ENCODE measurements at regions not wholly inside any gene's neighbourhood (a gene's known extent, or its start where the extent isn't known, plus 50 kb on each side); places are given as distances from the start of the nearest gene placed in this dataset.

DNA sequence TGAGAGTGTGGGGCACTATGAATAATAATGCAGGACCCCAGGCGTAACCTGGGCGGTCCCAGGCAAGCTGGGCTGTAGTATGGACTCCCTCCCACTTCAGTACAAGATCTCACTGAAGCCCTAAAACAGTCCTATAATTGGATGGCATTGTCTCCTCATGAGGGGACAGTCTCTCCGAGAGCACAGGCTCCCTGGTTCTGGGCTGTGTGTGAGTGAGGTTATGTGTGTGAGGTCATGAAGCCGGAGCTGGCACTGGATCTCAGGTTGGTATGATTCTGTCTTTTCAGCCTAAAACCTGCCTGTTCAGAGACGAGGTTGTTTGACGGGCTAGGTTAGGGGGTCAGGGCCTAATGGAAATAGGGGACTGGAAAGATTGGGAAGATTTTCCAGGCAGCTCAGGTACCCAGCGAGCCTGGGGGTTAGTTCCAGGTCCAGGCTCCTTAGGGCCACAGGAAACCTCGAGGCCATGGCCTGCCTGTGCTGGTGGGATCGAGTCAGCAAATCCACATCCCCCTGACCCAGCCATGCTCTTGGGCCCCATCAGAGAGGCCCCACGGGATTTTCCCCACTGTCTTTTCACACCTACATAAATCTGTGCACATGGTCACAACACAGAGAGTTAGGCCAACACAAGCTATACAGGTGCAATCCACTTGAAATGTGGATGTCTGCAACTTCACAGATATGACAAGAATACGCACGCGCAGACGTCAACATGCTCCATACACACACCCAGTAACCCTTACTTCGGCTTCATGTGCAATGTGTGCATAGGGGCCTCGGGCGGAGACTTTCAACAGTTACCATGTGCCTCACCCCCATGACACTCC lies 94.8 kb downstream of the INHBB start:
- H3K9me3 ChIP-seq, result no peaks in the 10 kb centered on the region
- no peaks in the 10 kb centered on the region for H3K27me3 ChIP-seq
- H3K4me1 ChIP-seq, result peaks cover 7 to 9% of the 10 kb centered on the region in 2 donors
- H3K27ac ChIP-seq, result no peak overlapping the region
- intact Hi-C loops (cut with DNase I; ENCODE audit: low total_unique reads), result no loop called here
- H3K36me3 ChIP-seq, result no peaks in the 10 kb centered on the region
- TF ChIP-seq, protein P1, sequence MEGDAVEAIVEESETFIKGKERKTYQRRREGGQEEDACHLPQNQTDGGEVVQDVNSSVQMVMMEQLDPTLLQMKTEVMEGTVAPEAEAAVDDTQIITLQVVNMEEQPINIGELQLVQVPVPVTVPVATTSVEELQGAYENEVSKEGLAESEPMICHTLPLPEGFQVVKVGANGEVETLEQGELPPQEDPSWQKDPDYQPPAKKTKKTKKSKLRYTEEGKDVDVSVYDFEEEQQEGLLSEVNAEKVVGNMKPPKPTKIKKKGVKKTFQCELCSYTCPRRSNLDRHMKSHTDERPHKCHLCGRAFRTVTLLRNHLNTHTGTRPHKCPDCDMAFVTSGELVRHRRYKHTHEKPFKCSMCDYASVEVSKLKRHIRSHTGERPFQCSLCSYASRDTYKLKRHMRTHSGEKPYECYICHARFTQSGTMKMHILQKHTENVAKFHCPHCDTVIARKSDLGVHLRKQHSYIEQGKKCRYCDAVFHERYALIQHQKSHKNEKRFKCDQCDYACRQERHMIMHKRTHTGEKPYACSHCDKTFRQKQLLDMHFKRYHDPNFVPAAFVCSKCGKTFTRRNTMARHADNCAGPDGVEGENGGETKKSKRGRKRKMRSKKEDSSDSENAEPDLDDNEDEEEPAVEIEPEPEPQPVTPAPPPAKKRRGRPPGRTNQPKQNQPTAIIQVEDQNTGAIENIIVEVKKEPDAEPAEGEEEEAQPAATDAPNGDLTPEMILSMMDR (IDR thresholded peaks at IDR 0.05), result no peak
- TF ChIP-seq POLR2AphosphoS5 (IDR thresholded peaks at IDR 0.05) (no peak), POLR2A (IDR thresholded peaks at IDR 0.05) (no peak)
- DNase-seq (ENCODE audit: low spot score in 2 of 2), result no peak
- H3K4me3 ChIP-seq, result no peak overlapping the region

DNA sequence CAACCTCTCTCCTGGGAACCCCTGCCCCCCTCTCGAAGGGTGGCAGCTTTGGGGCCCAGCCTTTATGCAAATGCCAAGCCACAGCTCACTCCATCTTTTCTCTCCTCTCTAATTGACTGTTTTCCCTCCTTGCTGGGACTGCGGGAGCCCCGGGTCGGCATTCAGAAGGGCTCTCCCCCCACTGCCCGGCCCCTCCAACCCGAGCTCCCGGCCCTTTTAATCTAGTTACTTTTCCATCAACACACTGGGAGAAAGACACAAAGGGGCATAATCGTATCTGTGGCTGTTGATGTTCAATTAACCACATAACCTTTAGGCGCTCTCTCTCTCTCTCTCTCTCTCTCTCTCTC lies 95.4 kb downstream of the INHBB start:
- Histone ChIP-seq H3K27me3 (no peaks in the 10 kb centered on the region), H3K36me3 (no peaks in the 10 kb centered on the region), H3K9me3 (no peaks in the 10 kb centered on the region), H3K4me1 (peaks cover 7 to 9% of the 10 kb centered on the region in 2 donors), H3K27ac (no peak overlapping the region), H3K4me3 (no peak overlapping the region)
- DNase-seq (ENCODE audit: low spot score in 2 of 2), result no peak
- intact Hi-C loops (cut with DNase I; ENCODE audit: low total_unique reads), result no loop called here
- TF ChIP-seq POLR2AphosphoS5 (IDR thresholded peaks at IDR 0.05) (no peak), POLR2A (IDR thresholded peaks at IDR 0.05) (no peak)
- TF ChIP-seq, protein P1 (IDR thresholded peaks at IDR 0.05), result no peak

DNA sequence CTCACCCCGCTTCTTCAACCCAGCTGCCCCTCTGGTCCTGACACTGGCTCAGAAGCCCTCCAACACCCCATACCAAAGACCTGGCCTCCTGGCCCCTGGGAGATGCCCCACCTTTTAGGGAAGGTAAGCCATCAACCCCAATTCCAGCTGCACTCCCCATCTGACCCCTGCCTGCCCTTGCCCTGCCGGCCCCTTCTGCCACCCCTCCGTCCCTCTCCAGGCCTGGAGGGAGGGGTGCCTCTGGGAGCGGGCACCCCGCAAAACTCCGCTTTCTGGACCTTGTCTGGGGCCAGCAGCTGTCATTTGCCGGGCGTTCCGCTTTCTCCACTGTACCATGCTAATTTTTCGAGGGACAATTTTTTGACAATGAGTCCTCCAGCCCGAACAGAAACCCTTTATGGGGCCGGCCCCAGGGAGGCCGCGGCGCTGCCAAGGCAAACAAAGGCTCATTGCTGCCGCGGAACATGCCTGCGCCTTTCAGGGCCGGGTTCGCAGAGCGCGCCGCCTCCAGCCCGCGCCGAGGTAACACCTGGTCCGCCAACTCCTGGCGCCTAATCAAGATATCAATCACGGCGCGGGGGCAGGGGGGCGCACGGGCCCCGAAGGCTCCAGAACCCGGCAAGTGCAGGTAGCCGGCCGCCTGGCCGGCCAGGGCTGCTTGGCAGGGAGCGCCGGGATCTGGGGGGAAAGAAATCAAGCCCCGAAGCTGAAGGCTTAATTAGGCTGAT lies 96.0 kb downstream of the INHBB start:
- intact Hi-C loops (cut with DNase I; ENCODE audit: low total_unique reads), result no loop called here
- H3K27ac ChIP-seq, result peak overlapping the region; percentile 63 to 68
- H3K9me3 ChIP-seq, result no peaks in the 10 kb centered on the region
- no peaks in the 10 kb centered on the region for H3K36me3 ChIP-seq
- DNase-seq (ENCODE audit: low spot score in 2 of 2), result peak; percentile 64 to 77
- H3K4me3 ChIP-seq, result peak overlapping the region; percentile 26 to 69 (median 47)
- H3K4me1 ChIP-seq, result peaks cover 7 to 9% of the 10 kb centered on the region in 2 donors
- H3K27me3 ChIP-seq, result no peaks in the 10 kb centered on the region
- TF ChIP-seq, protein P1 (IDR thresholded peaks at IDR 0.05), result no peak
- peak in 2 of 3 donors; percentile 13 to 16 for TF ChIP-seq POLR2AphosphoS5 (IDR thresholded peaks at IDR 0.05)

DNA sequence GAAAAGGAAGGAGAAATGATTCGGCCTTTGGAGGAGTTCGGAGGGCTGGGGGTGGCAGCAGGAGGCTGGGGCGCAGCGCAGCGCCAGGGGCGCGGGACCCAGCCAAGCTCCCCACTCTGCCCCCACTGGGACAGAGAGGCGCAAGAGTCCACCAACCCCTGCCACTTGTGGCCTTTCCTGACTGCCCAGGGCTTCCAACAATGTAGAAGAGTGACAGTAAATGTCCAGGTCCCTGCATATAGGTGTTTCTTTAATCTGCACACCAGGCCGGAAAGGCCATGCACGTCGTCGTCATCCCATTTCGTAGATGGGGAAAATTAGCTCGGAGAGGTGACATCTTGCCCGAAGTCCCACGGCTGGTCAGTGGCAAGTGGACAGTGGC lies 96.6 kb downstream of the INHBB start:
- no peaks in the 10 kb centered on the region for H3K9me3 ChIP-seq
- H3K27me3 ChIP-seq, result no peaks in the 10 kb centered on the region
- peaks cover 7 to 9% of the 10 kb centered on the region in 2 donors for H3K4me1 ChIP-seq
- H3K36me3 ChIP-seq, result no peaks in the 10 kb centered on the region
- peak overlapping the region; percentile 26 to 69 (median 47) for H3K4me3 ChIP-seq
- H3K27ac ChIP-seq, result peak overlapping the region; percentile 63 to 68
- TF ChIP-seq POLR2AphosphoS5 (IDR thresholded peaks at IDR 0.05), result no peak
- TF ChIP-seq, protein P1 (IDR thresholded peaks at IDR 0.05), result no peak
- no peak for TF ChIP-seq POLR2A (IDR thresholded peaks at IDR 0.05)
- DNase-seq (ENCODE audit: low spot score in 2 of 2), result no peak
- intact Hi-C loops (cut with DNase I; ENCODE audit: low total_unique reads), result no loop called here
